ENCODE measurements at regions not wholly inside any gene's neighbourhood (a gene's known extent, or its start where the extent isn't known, plus 50 kb on each side); places are given as distances from the start of the nearest gene placed in this dataset.

DNA sequence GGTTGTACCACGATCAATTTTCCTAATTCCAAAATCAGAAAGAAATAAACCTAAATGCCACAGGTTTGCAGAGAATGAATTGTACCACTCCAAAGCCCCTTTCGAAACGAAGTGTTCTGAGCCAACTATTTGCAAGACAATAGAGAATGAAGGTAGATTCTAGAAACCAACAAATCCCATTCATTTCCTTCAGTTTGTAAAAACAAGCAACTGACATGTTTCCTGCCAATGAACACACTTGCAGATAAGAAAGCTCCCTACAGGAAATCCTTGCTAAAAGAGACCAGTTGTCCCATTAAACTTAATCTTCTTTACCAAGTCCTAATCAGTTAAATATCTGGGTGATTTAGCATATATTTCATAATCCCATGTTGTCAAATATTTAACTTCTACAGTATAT is 198.4 kb upstream of the FOXN3 start:
- intact Hi-C loops (cut with DNase I; ENCODE audit: low total_unique reads), result no loop called here
- DNase-seq (ENCODE audit: low spot score in 2 of 2), result no peak
- no peak overlapping the region for H3K4me3 ChIP-seq (ENCODE audit: low read depth, poor library complexity, severe bottlenecking)
- WGBS, 2 donors, result 61 to 76% methylated on average over 3 of the region's 3 CpGs
- TF ChIP-seq, protein P1, sequence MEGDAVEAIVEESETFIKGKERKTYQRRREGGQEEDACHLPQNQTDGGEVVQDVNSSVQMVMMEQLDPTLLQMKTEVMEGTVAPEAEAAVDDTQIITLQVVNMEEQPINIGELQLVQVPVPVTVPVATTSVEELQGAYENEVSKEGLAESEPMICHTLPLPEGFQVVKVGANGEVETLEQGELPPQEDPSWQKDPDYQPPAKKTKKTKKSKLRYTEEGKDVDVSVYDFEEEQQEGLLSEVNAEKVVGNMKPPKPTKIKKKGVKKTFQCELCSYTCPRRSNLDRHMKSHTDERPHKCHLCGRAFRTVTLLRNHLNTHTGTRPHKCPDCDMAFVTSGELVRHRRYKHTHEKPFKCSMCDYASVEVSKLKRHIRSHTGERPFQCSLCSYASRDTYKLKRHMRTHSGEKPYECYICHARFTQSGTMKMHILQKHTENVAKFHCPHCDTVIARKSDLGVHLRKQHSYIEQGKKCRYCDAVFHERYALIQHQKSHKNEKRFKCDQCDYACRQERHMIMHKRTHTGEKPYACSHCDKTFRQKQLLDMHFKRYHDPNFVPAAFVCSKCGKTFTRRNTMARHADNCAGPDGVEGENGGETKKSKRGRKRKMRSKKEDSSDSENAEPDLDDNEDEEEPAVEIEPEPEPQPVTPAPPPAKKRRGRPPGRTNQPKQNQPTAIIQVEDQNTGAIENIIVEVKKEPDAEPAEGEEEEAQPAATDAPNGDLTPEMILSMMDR (IDR thresholded peaks at IDR 0.05), result no peak
- no peak for TF ChIP-seq POLR2A (IDR thresholded peaks at IDR 0.05)

DNA sequence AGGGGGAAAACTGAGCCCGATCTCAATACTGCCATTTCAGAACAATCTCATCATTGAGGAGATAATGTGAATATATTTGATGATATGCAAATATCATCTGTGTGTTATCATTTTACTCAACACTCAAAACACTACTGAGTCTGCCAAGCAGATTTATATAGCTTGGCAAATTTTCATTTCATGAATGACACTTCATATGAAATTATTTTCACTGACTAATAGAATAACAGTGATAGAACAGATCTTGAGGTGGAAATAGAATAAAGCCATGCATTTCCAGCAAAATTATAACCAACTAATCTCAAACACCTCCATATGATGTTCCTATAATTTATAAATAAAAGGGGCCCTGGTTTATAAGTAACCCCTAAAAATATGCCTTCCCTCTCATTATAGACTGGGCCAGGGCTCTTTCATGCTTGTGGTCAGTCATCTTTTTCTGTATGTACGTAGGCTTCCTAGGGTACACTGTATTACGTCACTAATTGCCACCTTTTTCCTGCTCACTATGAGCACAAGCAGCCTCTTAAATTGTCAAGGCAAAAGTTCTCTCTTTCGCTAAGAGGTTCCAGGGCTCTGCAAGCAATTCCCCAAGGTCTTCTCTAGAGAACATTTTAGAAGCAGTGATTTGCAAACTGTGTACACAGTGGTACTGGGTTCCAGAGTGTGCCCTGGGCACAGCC is 197.1 kb upstream of the FOXN3 start:
- intact Hi-C loops (cut with DNase I; ENCODE audit: low total_unique reads), result no loop called here
- WGBS, 2 donors, result 79 to 81% methylated on average over 4 of the region's 4 CpGs
- no peak for TF ChIP-seq POLR2A (IDR thresholded peaks at IDR 0.05)
- TF ChIP-seq, protein P1 (IDR thresholded peaks at IDR 0.05), result no peak
- no peak overlapping the region for H3K4me3 ChIP-seq (ENCODE audit: low read depth, poor library complexity, severe bottlenecking)
- DNase-seq (ENCODE audit: low spot score in 2 of 2), result no peak

DNA sequence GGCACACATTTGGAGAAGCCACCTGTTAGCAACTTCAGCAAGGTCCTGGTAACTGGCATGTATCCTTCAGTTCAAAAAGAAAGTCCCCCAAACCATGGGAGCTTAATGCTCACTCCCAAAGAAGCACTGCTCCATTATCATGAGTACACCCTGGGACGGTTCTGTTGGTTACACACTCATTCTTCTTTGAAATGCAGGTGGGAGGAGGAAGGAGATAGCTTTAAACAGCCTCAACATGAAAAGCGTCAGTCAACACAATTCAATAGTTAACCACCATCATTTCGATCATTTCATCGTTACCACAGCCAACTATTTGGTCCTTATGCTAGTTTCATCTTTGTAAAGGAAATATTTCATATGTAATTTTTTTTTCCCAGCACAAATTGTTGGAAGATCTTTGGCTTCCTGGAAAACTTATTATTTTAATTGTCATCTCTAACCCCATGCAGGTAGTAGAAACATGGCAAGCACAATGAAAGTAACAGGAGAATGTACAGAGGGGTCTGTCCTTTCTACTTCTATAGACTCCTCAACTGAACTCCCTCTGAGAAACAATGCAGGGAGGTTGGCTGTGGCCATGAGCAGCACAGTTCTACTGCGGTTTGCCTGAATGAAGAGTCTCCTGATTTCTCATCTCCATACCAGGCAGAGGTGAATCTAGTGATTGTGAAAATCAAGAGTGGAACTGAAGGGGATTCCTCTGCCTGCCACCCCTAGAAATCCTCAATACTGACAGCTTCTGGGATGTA is 196.4 kb upstream of the FOXN3 start:
- DNase-seq (ENCODE audit: low spot score in 2 of 2), result no peak
- TF ChIP-seq, protein P1 (IDR thresholded peaks at IDR 0.05), result no peak
- no peak for TF ChIP-seq POLR2A (IDR thresholded peaks at IDR 0.05)
- intact Hi-C loops (cut with DNase I; ENCODE audit: low total_unique reads), result no loop called here
- 87 to 88% methylated on average over 5 of the region's 5 CpGs for WGBS, 2 donors
- H3K4me3 ChIP-seq (ENCODE audit: low read depth, poor library complexity, severe bottlenecking), result no peak overlapping the region

DNA sequence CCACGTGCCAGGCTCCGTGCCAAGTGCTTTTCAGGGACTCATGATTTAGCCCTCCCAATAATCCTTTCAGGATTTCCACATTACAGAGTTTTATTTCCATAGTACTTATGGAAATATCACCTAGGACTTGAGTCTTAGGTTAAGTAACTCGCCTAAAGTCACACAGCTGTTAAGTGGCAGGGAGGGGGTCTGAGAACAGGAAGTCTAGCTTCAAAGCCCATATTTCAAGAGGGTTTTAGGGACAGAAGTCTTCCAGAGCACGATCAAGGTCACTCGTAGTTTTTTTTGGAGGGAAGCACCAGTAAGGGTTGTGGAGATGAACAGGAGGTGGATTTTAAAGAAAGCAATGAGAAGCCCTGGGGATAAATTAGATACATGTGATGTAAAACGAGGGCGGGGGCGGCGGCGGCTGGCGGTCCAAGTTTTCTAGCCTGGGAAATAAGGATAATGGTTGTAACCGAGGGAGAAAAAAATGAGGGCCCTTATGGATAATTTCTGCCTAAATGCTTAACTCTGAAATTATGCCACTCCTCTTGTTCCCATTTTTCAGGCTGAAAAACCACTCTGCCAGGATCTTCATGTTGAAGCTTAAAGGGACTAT is 192.6 kb upstream of the FOXN3 start:
- intact Hi-C loops (cut with DNase I; ENCODE audit: low total_unique reads), result no loop called here
- no peak overlapping the region for H3K4me3 ChIP-seq (ENCODE audit: low read depth, poor library complexity, severe bottlenecking)
- WGBS, 2 donors, result 74 to 81% methylated on average over 12 of the region's 12 CpGs
- no peak for DNase-seq (ENCODE audit: low spot score in 2 of 2)
- TF ChIP-seq, protein P1 (IDR thresholded peaks at IDR 0.05), result no peak
- TF ChIP-seq POLR2A (IDR thresholded peaks at IDR 0.05), result no peak

DNA sequence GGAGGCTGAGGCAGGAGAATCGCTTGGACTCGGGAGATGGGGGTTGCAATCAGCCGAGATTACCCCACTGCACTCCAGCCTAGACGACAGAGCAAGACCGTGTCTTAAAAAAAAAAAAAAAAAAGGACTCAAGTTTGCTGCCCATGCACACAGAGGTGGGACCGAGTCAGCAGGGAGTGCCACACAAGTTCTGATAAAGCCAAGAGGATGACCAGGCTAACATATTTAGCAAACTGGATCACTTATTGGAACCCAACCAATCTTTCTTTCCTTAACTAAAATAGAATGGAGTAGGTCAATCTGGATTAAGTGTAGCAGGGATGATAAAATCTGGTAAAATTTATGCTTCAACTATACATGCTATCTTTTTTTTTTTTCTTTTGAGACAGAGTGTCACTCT is 190.4 kb upstream of the FOXN3 start:
- DNase-seq (ENCODE audit: low spot score in 2 of 2), result no peak
- TF ChIP-seq, protein P1 (IDR thresholded peaks at IDR 0.05), result no peak
- TF ChIP-seq POLR2A (IDR thresholded peaks at IDR 0.05), result no peak
- intact Hi-C loops (cut with DNase I; ENCODE audit: low total_unique reads), result no loop called here
- H3K4me3 ChIP-seq (ENCODE audit: low read depth, poor library complexity, severe bottlenecking), result no peak overlapping the region
- 85 to 91% methylated on average over 6 of the region's 6 CpGs for WGBS, 2 donors
